Omental fat pad (tissue), 3 donors: ENCODE measurements at regions not wholly inside any gene's neighbourhood (a gene's known extent, or its start where the extent isn't known, plus 50 kb on each side); places are given as distances from the start of the nearest gene placed in this dataset.
A peak's percentile ranks its signal among the peaks of the same experiment; 100 is the strongest.

Source experiments
- ATAC-seq: fragments of 150-250 bp; one replicate; pipeline ENCODE4 v1.9.1; 2016; ENCODE audit warnings: mild to moderate bottlenecking, moderate library complexity; ENCODE audit not compliant: low FRiP score
- DNase-seq: peaks from one replicate; pipeline ENCODE4 v3.0.0-alpha.2; 2019; ENCODE audit warnings: low spot score
- TF ChIP-seq, protein P1 (sequence below), 3 donors: fragments of 450-650 bp; IDR thresholded peaks; one replicate each; pipeline ENCODE4 v1.5.1; 2016 to 2017; ENCODE audit warnings: antibody characterized with exemption in 3 of 3, mild to moderate bottlenecking in 3 of 3, moderate library complexity in 2 of 3

DNA sequence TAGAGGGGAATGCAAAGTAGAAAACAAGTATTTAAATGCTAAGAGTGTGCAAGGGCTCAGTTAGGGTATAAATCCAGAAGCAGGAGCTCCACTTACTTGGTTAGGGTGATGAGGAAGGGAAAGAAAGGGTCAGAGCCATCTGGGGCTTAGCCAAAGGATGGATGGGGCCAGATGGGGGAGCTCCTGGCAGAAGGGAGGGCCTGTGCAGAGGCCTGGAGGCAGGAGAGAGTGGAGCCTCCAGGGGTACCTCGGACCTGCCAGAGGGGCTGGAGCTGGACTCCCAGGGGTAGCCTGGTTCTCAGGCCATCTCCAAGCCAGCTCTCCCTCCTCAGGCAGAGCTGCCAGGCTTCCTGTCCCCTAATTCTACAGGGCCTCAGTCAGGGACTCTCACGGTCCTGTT lies 506.3 kb downstream of the SHQ1 start:
- DNase-seq (no peak), ATAC-seq (no peak)
- TF ChIP-seq, protein P1, sequence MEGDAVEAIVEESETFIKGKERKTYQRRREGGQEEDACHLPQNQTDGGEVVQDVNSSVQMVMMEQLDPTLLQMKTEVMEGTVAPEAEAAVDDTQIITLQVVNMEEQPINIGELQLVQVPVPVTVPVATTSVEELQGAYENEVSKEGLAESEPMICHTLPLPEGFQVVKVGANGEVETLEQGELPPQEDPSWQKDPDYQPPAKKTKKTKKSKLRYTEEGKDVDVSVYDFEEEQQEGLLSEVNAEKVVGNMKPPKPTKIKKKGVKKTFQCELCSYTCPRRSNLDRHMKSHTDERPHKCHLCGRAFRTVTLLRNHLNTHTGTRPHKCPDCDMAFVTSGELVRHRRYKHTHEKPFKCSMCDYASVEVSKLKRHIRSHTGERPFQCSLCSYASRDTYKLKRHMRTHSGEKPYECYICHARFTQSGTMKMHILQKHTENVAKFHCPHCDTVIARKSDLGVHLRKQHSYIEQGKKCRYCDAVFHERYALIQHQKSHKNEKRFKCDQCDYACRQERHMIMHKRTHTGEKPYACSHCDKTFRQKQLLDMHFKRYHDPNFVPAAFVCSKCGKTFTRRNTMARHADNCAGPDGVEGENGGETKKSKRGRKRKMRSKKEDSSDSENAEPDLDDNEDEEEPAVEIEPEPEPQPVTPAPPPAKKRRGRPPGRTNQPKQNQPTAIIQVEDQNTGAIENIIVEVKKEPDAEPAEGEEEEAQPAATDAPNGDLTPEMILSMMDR (IDR thresholded peaks at IDR 0.05), result no peak

GRCh38 chr3:72341380-72341770 lies 506.9 kb downstream of the SHQ1 start:
- ATAC-seq (no peak), DNase-seq (no peak)
- TF ChIP-seq, protein P1 (IDR thresholded peaks at IDR 0.05), result no peak

- no peak for DNase-seq
- TF ChIP-seq, protein P1 (IDR thresholded peaks at IDR 0.05), result no peak
- peak; percentile 21 for ATAC-seq
Observed at GRCh38 chr3:72340476-72341379, 507.5 kb downstream of the SHQ1 start.

GRCh38 chr3:72340056-72340455 lies 508.2 kb downstream of the SHQ1 start:
- TF ChIP-seq, protein P1 (IDR thresholded peaks at IDR 0.05), result no peak
- no peak for ATAC-seq
- no peak for DNase-seq

- DNase-seq (no peak), ATAC-seq (no peak)
- TF ChIP-seq, protein P1 (IDR thresholded peaks at IDR 0.05), result no peak
Observed at GRCh38 chr3:72339670-72340030, 508.6 kb downstream of the SHQ1 start.

DNA sequence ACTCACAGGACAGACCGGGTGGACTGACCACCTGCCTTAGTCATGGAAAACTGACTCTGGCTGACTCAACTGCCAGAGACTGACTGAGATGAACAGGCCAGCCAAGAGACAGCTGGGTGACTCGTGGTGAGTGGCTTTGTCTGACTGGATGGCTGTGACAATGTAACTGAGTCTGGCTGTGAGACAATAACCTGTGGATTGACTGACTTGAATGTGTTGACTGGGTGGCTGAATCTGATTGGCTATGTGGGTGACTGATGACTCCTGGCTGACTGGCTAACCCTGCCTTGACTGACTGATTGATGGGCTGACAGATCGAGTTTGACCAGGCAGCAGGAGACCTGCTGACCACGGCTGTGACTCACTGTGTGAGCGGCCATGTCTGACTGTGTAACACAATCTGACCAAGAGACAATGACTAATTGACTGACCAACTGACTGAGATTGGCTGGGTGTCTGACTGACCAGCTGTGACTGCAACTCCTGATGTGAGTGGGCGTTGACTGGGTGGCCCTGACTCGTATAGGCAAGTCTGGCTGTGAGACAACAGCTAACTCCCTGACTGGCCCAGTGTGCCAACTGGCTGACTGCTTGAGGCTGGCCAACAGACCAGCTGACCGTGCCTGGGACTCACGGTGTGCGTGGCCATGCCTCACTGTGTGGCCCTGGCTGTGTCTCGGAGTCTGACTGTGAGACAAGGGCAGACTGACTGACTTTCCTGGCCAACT lies 509.1 kb downstream of the SHQ1 start:
- TF ChIP-seq, protein P1 (IDR thresholded peaks at IDR 0.05), result no peak
- ATAC-seq (peak; percentile 78), DNase-seq (peak; percentile 51)
